ENCODE measurements at regions not wholly inside any gene's neighbourhood (a gene's known extent, or its start where the extent isn't known, plus 50 kb on each side); places are given as distances from the start of the nearest gene placed in this dataset.

- TF ChIP-seq REST (IDR thresholded peaks at IDR 0.05; ENCODE audit: insufficient read depth in 1 of 2, low read depth in 2 of 2, low read length in 2 of 2) (no peak), SIN3A (IDR thresholded peaks at IDR 0.05; ENCODE audit: borderline replicate concordance, insufficient read depth, low read length) (no peak), POLR2AphosphoS5 (IDR thresholded peaks at IDR 0.05; ENCODE audit: low read depth, low read length) (no peak), FOXP2 (optimal IDR thresholded peaks at IDR 0.05; ENCODE audit: borderline replicate concordance, extremely low read depth, extremely low read length, insufficient read depth) (no peak), TAF1 (IDR thresholded peaks at IDR 0.05; ENCODE audit: borderline replicate concordance, insufficient read depth, low read length) (no peak)
Observed at GRCh38 chr6:165091121-165091785, 218.2 kb downstream of the C6orf118 start.

- no peak for TF ChIP-seq FOXP2 (optimal IDR thresholded peaks at IDR 0.05; ENCODE audit: borderline replicate concordance, extremely low read depth, extremely low read length, insufficient read depth)
Observed at GRCh38 chr6:165090242-165090641, 219.2 kb downstream of the C6orf118 start.

- TF ChIP-seq TAF1 (IDR thresholded peaks at IDR 0.05; ENCODE audit: borderline replicate concordance, insufficient read depth, low read length), result no peak
- TF ChIP-seq SIN3A (IDR thresholded peaks at IDR 0.05; ENCODE audit: borderline replicate concordance, insufficient read depth, low read length), result no peak
- no peak for TF ChIP-seq REST (IDR thresholded peaks at IDR 0.05; ENCODE audit: insufficient read depth in 1 of 2, low read depth in 2 of 2, low read length in 2 of 2)
- no peak for TF ChIP-seq FOXP2 (optimal IDR thresholded peaks at IDR 0.05; ENCODE audit: borderline replicate concordance, extremely low read depth, extremely low read length, insufficient read depth)
- no peak for TF ChIP-seq POLR2AphosphoS5 (IDR thresholded peaks at IDR 0.05; ENCODE audit: low read depth, low read length)
Observed at GRCh38 chr6:165086814-165087213, 222.6 kb downstream of the C6orf118 start.

GRCh38 chr6:165082636-165083035 lies 226.8 kb downstream of the C6orf118 start:
- no peak for TF ChIP-seq REST (IDR thresholded peaks at IDR 0.05; ENCODE audit: insufficient read depth in 1 of 2, low read depth in 2 of 2, low read length in 2 of 2)
- TF ChIP-seq POLR2AphosphoS5 (IDR thresholded peaks at IDR 0.05; ENCODE audit: low read depth, low read length), result no peak
- no peak for TF ChIP-seq TAF1 (IDR thresholded peaks at IDR 0.05; ENCODE audit: borderline replicate concordance, insufficient read depth, low read length)
- no peak for TF ChIP-seq FOXP2 (optimal IDR thresholded peaks at IDR 0.05; ENCODE audit: borderline replicate concordance, extremely low read depth, extremely low read length, insufficient read depth)
- TF ChIP-seq SIN3A (IDR thresholded peaks at IDR 0.05; ENCODE audit: borderline replicate concordance, insufficient read depth, low read length), result no peak

- TF ChIP-seq SIN3A (IDR thresholded peaks at IDR 0.05; ENCODE audit: borderline replicate concordance, insufficient read depth, low read length), result no peak
- no peak for TF ChIP-seq FOXP2 (optimal IDR thresholded peaks at IDR 0.05; ENCODE audit: borderline replicate concordance, extremely low read depth, extremely low read length, insufficient read depth)
- TF ChIP-seq POLR2AphosphoS5 (IDR thresholded peaks at IDR 0.05; ENCODE audit: low read depth, low read length), result no peak
- no peak for TF ChIP-seq REST (IDR thresholded peaks at IDR 0.05; ENCODE audit: insufficient read depth in 1 of 2, low read depth in 2 of 2, low read length in 2 of 2)
- no peak for TF ChIP-seq TAF1 (IDR thresholded peaks at IDR 0.05; ENCODE audit: borderline replicate concordance, insufficient read depth, low read length)
Observed at GRCh38 chr6:165081944-165082532, 227.4 kb downstream of the C6orf118 start.
